Neuronal stem cell (in vitro differentiated cells): ENCODE measurements at regions not wholly inside any gene's neighbourhood (a gene's known extent, or its start where the extent isn't known, plus 50 kb on each side); places are given as distances from the start of the nearest gene placed in this dataset.

Experiments used
- DNase-seq: peaks from one replicate; pipeline ENCODE4 v3.0.0-alpha.2; 2013; ENCODE audit warnings: low spot score
- H2AFZ ChIP-seq: one replicate; pipeline ENCODE4 v1.6.1; 2013; ENCODE audit warnings: mild to moderate bottlenecking, low read length, inconsistent platforms
- H2AK5ac ChIP-seq: 2 replicates; pipeline ENCODE4 v1.6.1; 2013; ENCODE audit warnings: low read depth, mild to moderate bottlenecking, inconsistent platforms, low read length, moderate library complexity, mixed read lengths
- H2BK120ac ChIP-seq: 2 replicates; pipeline ENCODE4 v1.6.1; 2013; ENCODE audit warnings: low read depth, mild to moderate bottlenecking, inconsistent platforms, low read length, moderate library complexity, mixed read lengths
- H2BK12ac ChIP-seq: one replicate; pipeline ENCODE4 v1.6.1; 2013; ENCODE audit warnings: low read length, inconsistent platforms
- H2BK15ac ChIP-seq: 2 replicates; pipeline ENCODE4 v1.6.1; 2013; ENCODE audit warnings: mild to moderate bottlenecking, low read length, inconsistent platforms, mixed read lengths
- H2BK5ac ChIP-seq: one replicate; pipeline ENCODE4 v1.6.1; 2013; ENCODE audit warnings: inconsistent platforms, mild to moderate bottlenecking, low read length, moderate library complexity
- H3K14ac ChIP-seq: one replicate; pipeline ENCODE4 v1.6.1; 2013; ENCODE audit warnings: low read length, inconsistent platforms
- H3K18ac ChIP-seq: 2 replicates; pipeline ENCODE4 v1.6.1; 2013; ENCODE audit warnings: low read length, inconsistent platforms
- H3K23ac ChIP-seq: 2 replicates; pipeline ENCODE4 v1.6.1; 2013; ENCODE audit warnings: low read depth, mild to moderate bottlenecking, mixed read lengths, low read length, inconsistent platforms; ENCODE audit not compliant: poor library complexity
- H3K27ac ChIP-seq: replicated peaks from 3 replicates; pipeline ENCODE4 v1.5.1; 2013; ENCODE audit warnings: low read length, inconsistent platforms
- H3K27me3 ChIP-seq, 3 experiments: 2 replicates each; pipeline ENCODE4 v1.6.1; 2013; ENCODE audit warnings: low read length in 3 of 3, mild to moderate bottlenecking in 2 of 3, inconsistent platforms in 1 of 3, low read depth in 1 of 3, mixed read lengths in 1 of 3, moderate library complexity in 1 of 3; ENCODE audit not compliant: control insufficient read depth in 3 of 3, insufficient read depth in 3 of 3
- H3K36me3 ChIP-seq, 2 donors: replicated peaks in 1 of 2; 2 replicates each; pipeline ENCODE4 v1.6.1; 2013; ENCODE audit warnings: low read length in 2 of 2; ENCODE audit not compliant: control insufficient read depth in 2 of 2, insufficient read depth in 2 of 2
- H3K4ac ChIP-seq: 2 replicates; pipeline ENCODE4 v1.6.1; 2013; ENCODE audit warnings: inconsistent platforms, mild to moderate bottlenecking, low read length, moderate library complexity
- H3K4me1 ChIP-seq, 2 donors: 1 replicate in 1 of 2; 2 replicates in 1 of 2; pipeline ENCODE4 v1.6.1; 2013; ENCODE audit warnings: low read length in 2 of 2, low read depth in 1 of 2; ENCODE audit not compliant: control insufficient read depth in 2 of 2, insufficient read depth in 1 of 2
- H3K4me2 ChIP-seq: one replicate; pipeline ENCODE4 v1.6.1; 2013; ENCODE audit warnings: mild to moderate bottlenecking, low read length, inconsistent platforms; ENCODE audit not compliant: insufficient read depth, poor library complexity, severe bottlenecking
- H3K4me3 ChIP-seq, 2 donors: 2 replicates each; pipeline ENCODE4 v1.5.1; 2013; ENCODE audit warnings: low read length in 2 of 2, mild to moderate bottlenecking in 2 of 2, inconsistent platforms in 1 of 2, moderate library complexity in 1 of 2
- H3K79me1 ChIP-seq: one replicate; pipeline ENCODE4 v1.6.1; 2013; ENCODE audit warnings: low read depth, mild to moderate bottlenecking, inconsistent platforms, low read length, moderate library complexity
- H3K9ac ChIP-seq: one replicate; pipeline ENCODE4 v1.6.1; 2013; ENCODE audit warnings: mild to moderate bottlenecking, low read depth, low read length, inconsistent platforms; ENCODE audit not compliant: poor library complexity
- H3K9me3 ChIP-seq, 2 donors: replicated peaks in 1 of 2; 2 replicates each; pipeline versions ENCODE3 to v1.6.1; 2013; ENCODE audit warnings: low read length in 2 of 2, mild to moderate bottlenecking in 2 of 2, inconsistent platforms in 1 of 2, low read depth in 1 of 2, mixed read lengths in 1 of 2, moderate library complexity in 1 of 2; ENCODE audit not compliant: control insufficient read depth in 2 of 2, insufficient read depth in 1 of 2
- H4K8ac ChIP-seq: one replicate; pipeline ENCODE4 v1.6.1; 2013; ENCODE audit warnings: low read depth, mild to moderate bottlenecking, inconsistent platforms, low read length, moderate library complexity
- H4K91ac ChIP-seq: one replicate; pipeline ENCODE4 v1.6.1; 2013; ENCODE audit warnings: low read length, low read depth, mild to moderate bottlenecking, inconsistent platforms; ENCODE audit not compliant: poor library complexity
- WGBS, 2 donors: extraction: QIAGEN DNeasy Blood & Tissue Kit; methylation state at CpG; one replicate each; pipeline ENCODE4 v1.1.7; 2013; ENCODE audit warnings: missing lambda C conversion rate in 2 of 2, mixed read lengths in 1 of 2; ENCODE audit not compliant: insufficient read length in 2 of 2, insufficient replicate concordance in 1 of 2; ENCODE audit errors: extremely low coverage in 2 of 2; 5-methylcytosine and 5-hydroxymethylcytosine counted together

DNA sequence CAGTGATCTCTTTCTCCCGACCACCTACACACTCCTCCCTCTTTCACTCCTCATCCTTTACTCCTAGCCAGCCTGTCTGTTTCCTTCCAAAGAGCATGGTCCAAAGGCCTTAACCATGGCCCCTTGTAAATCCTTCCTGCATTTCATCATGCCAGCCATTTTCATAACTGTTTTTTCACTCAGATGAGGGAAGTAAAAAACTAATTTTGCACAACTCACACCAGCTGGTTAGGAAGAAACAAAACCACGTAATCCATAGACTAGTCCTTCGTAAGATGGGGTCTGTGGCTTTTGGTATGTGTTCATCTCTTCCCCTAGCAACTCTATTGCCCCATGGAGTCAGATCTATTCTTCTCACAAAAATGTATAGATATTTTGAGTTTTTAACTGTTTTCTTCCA lies 187.8 kb downstream of the SHOX2 start:
- Histone ChIP-seq H2AK5ac (no peak overlapping the region), H4K8ac (no peak overlapping the region), H3K36me3 (no peaks in the 10 kb centered on the region), H3K27me3 (no peaks in the 10 kb centered on the region), H3K4me2 (no peak overlapping the region), H3K4me1 (peaks cover 0 to 2% of the 10 kb centered on the region in 2 donors), H2BK5ac (no peak overlapping the region), H2BK15ac (no peak overlapping the region), H2AFZ (no peak overlapping the region), H3K23ac (no peak overlapping the region), H3K18ac (no peak overlapping the region), H3K9me3 (no peaks in the 10 kb centered on the region), H3K79me1 (no peaks in the 10 kb centered on the region), H3K4me3 (no peak overlapping the region), H2BK120ac (no peak overlapping the region), H4K91ac (no peak overlapping the region), H3K27ac (no peak overlapping the region), H3K14ac (no peak overlapping the region), H2BK12ac (no peak overlapping the region), H3K9ac (no peak overlapping the region), H3K4ac (no peak overlapping the region)
- no peak for DNase-seq
- WGBS, 2 donors, result no CpG with 5 or more reads among the region's 3 CpGs

DNA sequence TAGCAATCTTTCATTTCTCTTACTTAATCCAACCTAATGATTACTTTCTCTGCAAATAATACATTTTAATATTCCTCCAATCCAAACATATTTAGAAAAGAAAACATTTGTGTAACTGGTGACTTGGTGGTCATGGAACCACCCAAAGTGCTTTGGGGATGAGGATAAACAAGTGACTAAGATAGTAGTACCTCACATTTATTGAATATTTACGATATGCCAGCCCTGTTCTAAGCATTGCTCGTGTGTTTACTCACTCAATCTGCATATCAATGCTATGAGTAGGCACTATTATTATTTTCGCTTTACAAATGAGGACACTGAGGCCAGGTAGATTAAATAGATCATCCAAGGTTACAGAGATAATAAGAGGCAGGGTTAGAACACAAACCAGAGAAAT lies 189.5 kb downstream of the SHOX2 start:
- H4K8ac ChIP-seq, result no peak overlapping the region
- H3K4me1 ChIP-seq, result peaks cover 0 to 2% of the 10 kb centered on the region in 2 donors
- no peak overlapping the region for H2BK5ac ChIP-seq
- no CpG with 5 or more reads among the region's 3 CpGs for WGBS, 2 donors
- H3K9me3 ChIP-seq, result no peaks in the 10 kb centered on the region
- no peak overlapping the region for H3K4me2 ChIP-seq
- H3K27me3 ChIP-seq, result no peaks in the 10 kb centered on the region
- no peak overlapping the region for H3K4me3 ChIP-seq
- no peak overlapping the region for H3K18ac ChIP-seq
- no peak overlapping the region for H3K23ac ChIP-seq
- no peak overlapping the region for H3K27ac ChIP-seq
- no peaks in the 10 kb centered on the region for H3K79me1 ChIP-seq
- DNase-seq, result no peak
- H3K4ac ChIP-seq, result no peak overlapping the region
- no peak overlapping the region for H3K9ac ChIP-seq
- H2AK5ac ChIP-seq, result no peak overlapping the region
- H3K36me3 ChIP-seq, result no peaks in the 10 kb centered on the region
- H3K14ac ChIP-seq, result no peak overlapping the region
- H2BK15ac ChIP-seq, result no peak overlapping the region
- no peak overlapping the region for H2BK12ac ChIP-seq
- H2AFZ ChIP-seq, result no peak overlapping the region
- no peak overlapping the region for H4K91ac ChIP-seq
- no peak overlapping the region for H2BK120ac ChIP-seq

DNA sequence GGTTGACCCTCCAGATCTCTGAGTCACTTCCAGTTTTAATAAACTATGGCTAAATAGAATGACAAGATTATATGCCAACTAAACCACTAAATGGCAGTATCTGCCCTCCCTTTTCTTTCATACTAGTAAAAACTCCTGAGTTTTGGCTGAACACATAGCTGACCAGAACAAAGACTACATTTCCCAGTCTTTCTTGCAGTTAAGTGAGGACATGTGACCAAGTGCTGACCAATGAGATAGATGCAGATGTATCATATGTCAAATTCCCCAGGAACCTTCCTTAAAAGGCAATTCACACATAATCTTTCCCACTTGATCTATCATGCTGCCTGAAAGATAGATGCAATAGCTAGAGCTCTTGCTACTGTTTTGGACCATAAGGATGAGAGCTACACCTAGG lies 191.3 kb downstream of the SHOX2 start:
- H3K79me1 ChIP-seq, result no peaks in the 10 kb centered on the region
- H3K4ac ChIP-seq, result no peak overlapping the region
- no peak overlapping the region for H3K18ac ChIP-seq
- H2AFZ ChIP-seq, result no peak overlapping the region
- no peak overlapping the region for H2BK120ac ChIP-seq
- H3K23ac ChIP-seq, result no peak overlapping the region
- H2BK12ac ChIP-seq, result no peak overlapping the region
- DNase-seq, result no peak
- no peak overlapping the region for H2AK5ac ChIP-seq
- peaks cover 0 to 1% of the 10 kb centered on the region in 2 donors for H3K4me1 ChIP-seq
- no peak overlapping the region for H4K91ac ChIP-seq
- H3K4me3 ChIP-seq, result no peak overlapping the region
- H2BK5ac ChIP-seq, result no peak overlapping the region
- H3K27ac ChIP-seq, result no peak overlapping the region
- H3K9ac ChIP-seq, result no peak overlapping the region
- H3K9me3 ChIP-seq, result no peaks in the 10 kb centered on the region
- H4K8ac ChIP-seq, result no peak overlapping the region
- H3K14ac ChIP-seq, result no peak overlapping the region
- no peaks in the 10 kb centered on the region for H3K36me3 ChIP-seq
- no peak overlapping the region for H3K4me2 ChIP-seq
- H3K27me3 ChIP-seq, result no peaks in the 10 kb centered on the region
- H2BK15ac ChIP-seq, result no peak overlapping the region

DNA sequence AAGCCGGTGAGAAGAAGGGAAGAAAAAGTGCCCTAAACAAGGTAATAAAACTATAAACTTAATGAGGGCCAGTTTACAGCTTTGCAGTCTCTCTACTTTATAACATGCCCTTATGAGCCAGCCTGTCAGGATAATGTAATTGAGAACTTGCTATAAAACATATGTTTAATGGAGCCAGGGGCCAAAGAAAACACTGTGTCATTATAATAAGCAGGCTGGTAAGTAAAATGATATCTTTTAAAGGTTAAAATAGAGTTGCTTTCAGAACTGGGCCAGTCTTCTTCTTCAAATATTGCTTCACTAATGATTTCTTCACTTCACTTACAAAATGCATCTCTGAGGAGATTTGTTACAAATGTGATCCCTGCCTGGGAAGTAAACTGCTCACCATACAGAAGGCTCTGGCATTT lies 192.5 kb downstream of the SHOX2 start:
- peaks cover 0 to 1% of the 10 kb centered on the region in 2 donors for H3K4me1 ChIP-seq
- H3K23ac ChIP-seq, result no peak overlapping the region
- no peak overlapping the region for H2BK12ac ChIP-seq
- no peak overlapping the region for H3K4me3 ChIP-seq
- H3K27me3 ChIP-seq, result no peaks in the 10 kb centered on the region
- no peak overlapping the region for H2BK5ac ChIP-seq
- no peak overlapping the region for H3K4me2 ChIP-seq
- no peak overlapping the region for H2BK15ac ChIP-seq
- no peak overlapping the region for H4K91ac ChIP-seq
- H4K8ac ChIP-seq, result no peak overlapping the region
- H3K18ac ChIP-seq, result no peak overlapping the region
- H3K9ac ChIP-seq, result no peak overlapping the region
- H2AK5ac ChIP-seq, result no peak overlapping the region
- H3K79me1 ChIP-seq, result no peaks in the 10 kb centered on the region
- no peak overlapping the region for H3K4ac ChIP-seq
- H3K14ac ChIP-seq, result no peak overlapping the region
- no CpG with 5 or more reads among the region's 1 CpG for WGBS, 2 donors
- no peak overlapping the region for H2BK120ac ChIP-seq
- H2AFZ ChIP-seq, result no peak overlapping the region
- H3K9me3 ChIP-seq, result no peaks in the 10 kb centered on the region
- no peak overlapping the region for H3K27ac ChIP-seq
- no peaks in the 10 kb centered on the region for H3K36me3 ChIP-seq
- no peak for DNase-seq
